Testis (tissue), 2 donors: ENCODE measurements at regions not wholly inside any gene's neighbourhood (a gene's known extent, or its start where the extent isn't known, plus 50 kb on each side); places are given as distances from the start of the nearest gene placed in this dataset.

Experiments used
- DNase-seq: peaks from one replicate; pipeline ENCODE4 v3.0.0-alpha.2; 2019
- H3K27ac ChIP-seq, 2 donors: fragments of 200-600 bp; sonication (generic); one replicate each; pipeline ENCODE4 v1.5.1; 2019
- H3K27me3 ChIP-seq: fragments of 200-600 bp; sonication (generic); one replicate; pipeline ENCODE4 v1.5.1; 2019
- H3K36me3 ChIP-seq: fragments of 200-600 bp; sonication (generic); one replicate; pipeline ENCODE4 v1.5.1; 2017; ENCODE audit warnings: low read depth; ENCODE audit errors: missing control alignments
- H3K4me1 ChIP-seq: fragments of 200-600 bp; sonication (generic); one replicate; pipeline ENCODE4 v1.5.1; 2019
- H3K4me3 ChIP-seq, 2 donors: fragments of 200-600 bp; sonication (generic); one replicate each; pipeline ENCODE4 v1.5.1; 2017 to 2019
- H3K9me3 ChIP-seq: fragments of 200-600 bp; sonication (generic); one replicate; pipeline ENCODE4 v1.5.1; 2017
- CTCF ChIP-seq, 3 experiments: fragments of 450-650 bp in 2 of 3; fragments of 200-600 bp in 1 of 3; sonication (generic) in 1 of 3; IDR thresholded peaks; one replicate each; pipeline ENCODE4 v1.5.1; 2016 to 2019; ENCODE audit warnings: antibody characterized with exemption in 3 of 3, mild to moderate bottlenecking in 2 of 3, moderate library complexity in 1 of 3
- POLR2A ChIP-seq: fragments of 450-650 bp; IDR thresholded peaks from one replicate; pipeline ENCODE4 v1.6.1; 2017; ENCODE audit warnings: antibody characterized with exemption, mild to moderate bottlenecking, moderate library complexity
- WGBS, 2 donors: methylation state at CpG; one replicate each; pipeline ENCODE4 v1.1.5; 2018; 5-methylcytosine and 5-hydroxymethylcytosine counted together
- intact Hi-C: fragments of 100-400 bp; cut with DNase I; formaldehyde crosslinking; loops from one replicate; pipeline ENCODE4 v1.15.1; 2023; ENCODE audit warnings: low total_unique reads

- H3K36me3 ChIP-seq: no peaks in the 10 kb centered on the region
- no peak overlapping the region for H3K27ac ChIP-seq
- WGBS, 2 donors: 81 to 90% methylated on average over 2 of the region's 2 CpGs
- no peaks in the 10 kb centered on the region for H3K4me1 ChIP-seq
- TF ChIP-seq CTCF (IDR thresholded peaks at IDR 0.05) (no peak), POLR2A (no peak)
- H3K9me3 ChIP-seq: no peaks in the 10 kb centered on the region
- H3K27me3 ChIP-seq: no peaks in the 10 kb centered on the region
- no peak for DNase-seq
- intact Hi-C loops: no loop called here
- no peak overlapping the region for H3K4me3 ChIP-seq
Observed at GRCh38 chr5:82812575-82812974, 264.6 kb downstream of the TMEM167A start.

GRCh38 chr5:82811490-82811889 lies 265.7 kb downstream of the TMEM167A start:
- intact Hi-C loops: no loop called here
- no peaks in the 10 kb centered on the region for H3K36me3 ChIP-seq
- DNase-seq: no peak
- 87 to 89% methylated on average over 6 of the region's 6 CpGs for WGBS, 2 donors
- TF ChIP-seq CTCF (IDR thresholded peaks at IDR 0.05) (no peak), POLR2A (no peak)
- H3K4me1 ChIP-seq: no peaks in the 10 kb centered on the region
- no peak overlapping the region for H3K4me3 ChIP-seq
- H3K27me3 ChIP-seq: no peaks in the 10 kb centered on the region
- H3K9me3 ChIP-seq: no peaks in the 10 kb centered on the region
- no peak overlapping the region for H3K27ac ChIP-seq

- Histone ChIP-seq H3K4me1 (no peaks in the 10 kb centered on the region), H3K9me3 (no peaks in the 10 kb centered on the region), H3K27ac (no peak overlapping the region), H3K4me3 (no peak overlapping the region), H3K27me3 (no peaks in the 10 kb centered on the region), H3K36me3 (no peaks in the 10 kb centered on the region)
- no peak for DNase-seq
- intact Hi-C loops: no loop called here
- 70 to 84% methylated on average over 2 of the region's 2 CpGs for WGBS, 2 donors
- no peak for TF ChIP-seq CTCF (IDR thresholded peaks at IDR 0.05)
- TF ChIP-seq POLR2A: no peak
Observed at GRCh38 chr5:82809420-82810143, 267.6 kb downstream of the TMEM167A start.

GRCh38 chr5:82808960-82809359 lies 268.2 kb downstream of the TMEM167A start:
- 38 to 46% methylated on average over 3 of the region's 3 CpGs for WGBS, 2 donors
- Histone ChIP-seq H3K27me3 (no peaks in the 10 kb centered on the region), H3K36me3 (no peaks in the 10 kb centered on the region), H3K4me3 (no peak overlapping the region), H3K9me3 (no peaks in the 10 kb centered on the region), H3K4me1 (no peaks in the 10 kb centered on the region), H3K27ac (no peak overlapping the region)
- TF ChIP-seq POLR2A (no peak), CTCF (IDR thresholded peaks at IDR 0.05) (no peak)
- no peak for DNase-seq
- intact Hi-C loops: no loop called here

GRCh38 chr5:82807021-82807420 lies 270.2 kb downstream of the TMEM167A start:
- WGBS, 2 donors: 91% methylated on average over 2 of the region's 2 CpGs
- no peak for TF ChIP-seq POLR2A
- TF ChIP-seq CTCF (IDR thresholded peaks at IDR 0.05): no peak
- H3K36me3 ChIP-seq: no peaks in the 10 kb centered on the region
- DNase-seq: no peak
- no peaks in the 10 kb centered on the region for H3K9me3 ChIP-seq
- H3K27ac ChIP-seq: no peak overlapping the region
- no peaks in the 10 kb centered on the region for H3K27me3 ChIP-seq
- H3K4me1 ChIP-seq: no peaks in the 10 kb centered on the region
- intact Hi-C loops: no loop called here
- no peak overlapping the region for H3K4me3 ChIP-seq
